Endothelial cell of hepatic sinusoid (primary cell): ENCODE measurements at regions not wholly inside any gene's neighbourhood (a gene's known extent, or its start where the extent isn't known, plus 50 kb on each side); places are given as distances from the start of the nearest gene placed in this dataset.

Source experiments
- in situ Hi-C: cut with HindIII; loops from 2 replicates; pipeline ENCODE4 v1.10.0; 2017; ENCODE audit warnings: low sequenced_read_pairs

- in situ Hi-C loops: no loop called here
Observed at GRCh38 chr11:25860677-25861450, 471.1 kb upstream of the ANO3 start.

GRCh38 chr11:25862159-25862558 is 469.8 kb upstream of the ANO3 start:
- in situ Hi-C loops: no loop called here

GRCh38 chr11:25863986-25864385 is 467.9 kb upstream of the ANO3 start:
- in situ Hi-C loops: no loop called here

GRCh38 chr11:25876456-25876965 is 455.4 kb upstream of the ANO3 start:
- in situ Hi-C loops: no loop called here

GRCh38 chr11:25886036-25886435 is 445.9 kb upstream of the ANO3 start:
- in situ Hi-C loops: no loop called here

- in situ Hi-C loops: no loop called here
Observed at GRCh38 chr11:25890626-25891260, 441.2 kb upstream of the ANO3 start.

GRCh38 chr11:25891960-25892359 is 440.0 kb upstream of the ANO3 start:
- in situ Hi-C loops: no loop called here

GRCh38 chr11:25899617-25900160 is 432.2 kb upstream of the ANO3 start:
- in situ Hi-C loops: no loop called here

- in situ Hi-C loops: no loop called here
Observed at GRCh38 chr11:25900814-25901213, 431.1 kb upstream of the ANO3 start.

GRCh38 chr11:25901415-25901814 is 430.5 kb upstream of the ANO3 start:
- in situ Hi-C loops: no loop called here

- in situ Hi-C loops: no loop called here
Observed at GRCh38 chr11:25902476-25902875, 429.5 kb upstream of the ANO3 start.

GRCh38 chr11:25908726-25909125 is 423.2 kb upstream of the ANO3 start:
- in situ Hi-C loops: no loop called here

- in situ Hi-C loops: no loop called here
Observed at GRCh38 chr11:25910086-25910485, 421.8 kb upstream of the ANO3 start.

GRCh38 chr11:25920356-25920755 is 411.6 kb upstream of the ANO3 start:
- in situ Hi-C loops: no loop called here

GRCh38 chr11:25924586-25924985 is 407.3 kb upstream of the ANO3 start:
- in situ Hi-C loops: no loop called here

GRCh38 chr11:25925359-25925758 is 406.6 kb upstream of the ANO3 start:
- in situ Hi-C loops: no loop called here

- in situ Hi-C loops: no loop called here
Observed at GRCh38 chr11:25927411-25927953, 404.4 kb upstream of the ANO3 start.

GRCh38 chr11:25928076-25928475 is 403.9 kb upstream of the ANO3 start:
- in situ Hi-C loops: no loop called here

- in situ Hi-C loops: no loop called here
Observed at GRCh38 chr11:25938952-25939351, 393.0 kb upstream of the ANO3 start.

- in situ Hi-C loops: no loop called here
Observed at GRCh38 chr11:25939691-25940090, 392.2 kb upstream of the ANO3 start.

GRCh38 chr11:25941353-25941752 is 390.6 kb upstream of the ANO3 start:
- in situ Hi-C loops: no loop called here

GRCh38 chr11:25943031-25943430 is 388.9 kb upstream of the ANO3 start:
- in situ Hi-C loops: no loop called here
